ENCODE measurements at regions not wholly inside any gene's neighbourhood (a gene's known extent, or its start where the extent isn't known, plus 50 kb on each side); places are given as distances from the start of the nearest gene placed in this dataset.

DNA sequence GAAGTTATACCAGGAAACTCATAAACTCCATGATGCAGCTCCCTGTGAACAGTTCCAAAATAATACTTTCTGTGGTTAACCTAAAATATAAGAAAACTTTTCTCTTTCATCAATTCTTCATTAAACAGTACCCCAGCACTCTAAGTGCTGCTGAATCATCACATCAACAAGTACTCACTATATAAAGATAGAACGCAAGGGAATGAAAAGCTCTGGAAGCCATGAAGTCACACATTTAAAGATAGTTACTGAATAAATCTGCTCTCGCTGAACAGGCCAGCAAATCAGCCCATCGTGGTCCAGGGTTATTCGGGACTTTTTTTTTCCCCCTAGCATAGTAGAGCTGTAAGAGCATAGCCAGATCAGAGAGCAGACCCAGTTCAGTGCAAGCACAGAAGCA lies 254.3 kb downstream of the IPMK start:
- no peak for DNase-seq (ENCODE audit: low spot score)

GRCh38 chr10:58010073-58010702 lies 257.5 kb downstream of the IPMK start:
- DNase-seq (ENCODE audit: low spot score), result no peak

DNA sequence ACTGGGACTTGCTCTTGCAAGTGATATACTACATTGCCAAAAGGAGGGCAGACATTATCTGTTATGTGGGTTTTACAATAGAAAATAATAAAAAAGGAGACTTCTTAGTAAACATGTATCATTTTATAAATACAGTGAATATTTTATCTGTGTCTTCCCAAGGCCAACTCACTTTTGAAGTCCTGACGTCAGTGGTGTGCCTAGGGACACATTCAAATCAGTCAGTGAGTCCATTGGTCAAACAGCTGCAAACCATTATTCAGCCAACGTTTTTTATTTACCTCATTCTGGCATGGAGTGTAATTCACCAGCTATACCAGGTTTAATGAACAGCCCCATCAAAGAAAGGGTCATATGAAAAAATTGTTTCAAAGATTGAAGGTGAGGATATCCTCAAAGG lies 263.7 kb downstream of the IPMK start:
- DNase-seq (ENCODE audit: low spot score), result no peak

GRCh38 chr10:58001159-58001558 lies 266.5 kb downstream of the IPMK start:
- no peak for DNase-seq (ENCODE audit: low spot score)

- DNase-seq (ENCODE audit: low spot score), result no peak
Observed at GRCh38 chr10:57996536-57996935, 271.2 kb downstream of the IPMK start.

GRCh38 chr10:57993302-57993701 lies 274.4 kb downstream of the IPMK start:
- DNase-seq (ENCODE audit: low spot score), result no peak

- peak; percentile 7 for DNase-seq (ENCODE audit: low spot score)
Observed at GRCh38 chr10:57992321-57993077, 275.2 kb downstream of the IPMK start.

GRCh38 chr10:57988964-57989363 lies 278.7 kb downstream of the IPMK start:
- no peak for DNase-seq (ENCODE audit: low spot score)

- no peak for DNase-seq (ENCODE audit: low spot score)
Observed at GRCh38 chr10:57987055-57987721, 280.5 kb downstream of the IPMK start.

DNA sequence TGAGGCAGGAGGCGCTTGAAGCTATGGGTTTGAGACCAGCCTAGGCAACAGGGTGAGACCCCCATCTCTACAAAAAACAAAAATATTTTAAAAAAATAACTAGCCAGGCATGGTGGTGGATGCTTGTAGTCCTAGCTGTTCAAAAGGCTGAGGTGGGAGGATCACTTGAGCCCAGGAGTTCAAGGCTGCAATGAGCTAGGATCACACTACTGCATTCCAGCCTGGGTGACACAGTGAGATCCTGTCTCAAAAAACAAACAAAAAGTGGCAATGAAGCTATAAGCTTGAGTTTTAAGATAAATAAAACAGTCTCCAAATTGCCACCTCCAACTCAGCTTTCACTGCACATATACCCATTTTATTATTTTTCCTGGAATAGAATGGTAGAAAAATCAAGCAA lies 281.3 kb downstream of the IPMK start:
- DNase-seq (ENCODE audit: low spot score), result no peak

GRCh38 chr10:57983281-57983791 lies 284.4 kb downstream of the IPMK start:
- no peak for DNase-seq (ENCODE audit: low spot score)

- DNase-seq (ENCODE audit: low spot score), result no peak
Observed at GRCh38 chr10:57982091-57982490, 285.6 kb downstream of the IPMK start.

- no peak for DNase-seq (ENCODE audit: low spot score)
Observed at GRCh38 chr10:57979956-57980355, 287.7 kb downstream of the IPMK start.

GRCh38 chr10:57979491-57979890 lies 288.2 kb downstream of the IPMK start:
- DNase-seq (ENCODE audit: low spot score), result no peak

DNA sequence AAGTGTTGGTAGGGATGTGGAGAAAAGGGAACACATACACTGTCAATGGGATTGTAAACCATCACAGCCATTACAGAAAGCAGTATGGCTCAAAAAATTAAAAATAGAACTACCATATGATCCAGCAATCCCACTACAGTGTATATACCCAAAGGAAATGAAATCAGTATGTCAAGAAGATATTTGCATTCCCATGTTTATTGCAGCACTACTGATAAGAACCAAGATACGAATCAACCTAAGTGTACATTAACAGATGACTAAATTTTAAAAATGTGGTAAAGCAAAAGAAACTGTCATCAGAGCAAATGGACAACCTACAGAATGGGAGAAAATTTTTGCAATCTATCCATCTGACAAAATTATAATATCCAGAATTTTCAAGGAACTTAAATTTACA lies 290.4 kb downstream of the IPMK start:
- no peak for DNase-seq (ENCODE audit: low spot score)

- DNase-seq (ENCODE audit: low spot score), result no peak
Observed at GRCh38 chr10:57973451-57973850, 294.2 kb downstream of the IPMK start.

- no peak for DNase-seq (ENCODE audit: low spot score)
Observed at GRCh38 chr10:57972783-57973182, 294.9 kb downstream of the IPMK start.

DNA sequence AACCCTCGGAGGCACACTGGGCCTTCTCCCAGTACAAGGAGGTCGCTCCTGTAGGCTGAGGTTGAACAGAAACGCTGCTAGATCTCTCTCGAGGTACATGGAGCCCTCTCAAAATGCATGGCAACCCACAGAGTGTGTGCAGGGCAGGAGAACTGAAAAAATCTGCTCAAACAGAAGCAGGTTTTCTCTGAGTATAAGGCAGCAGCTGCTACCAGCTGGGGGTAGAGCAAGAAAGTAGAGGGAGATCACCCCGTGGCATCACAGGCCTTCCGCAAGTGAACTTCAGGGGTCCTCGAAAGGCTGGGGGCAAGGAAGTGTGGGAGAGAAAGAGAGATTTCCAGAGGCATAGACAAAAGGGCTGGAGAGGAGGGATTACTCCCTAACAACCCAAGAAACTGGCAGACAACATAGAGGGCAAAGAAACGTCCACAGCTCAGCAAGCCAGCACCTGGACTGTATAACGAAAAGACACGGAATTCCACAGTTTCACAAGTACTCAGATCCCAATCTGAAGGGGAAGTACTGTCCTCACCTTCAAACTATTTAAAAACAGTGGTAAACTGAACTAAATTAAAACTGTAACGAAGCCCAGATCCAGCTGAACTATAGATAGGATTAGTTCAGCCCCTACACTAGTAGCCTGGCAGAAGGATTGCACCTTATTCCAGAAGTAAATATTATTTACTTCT lies 299.2 kb downstream of the IPMK start:
- no peak for DNase-seq (ENCODE audit: low spot score)

- DNase-seq (ENCODE audit: low spot score), result peak; percentile 80
Observed at GRCh38 chr10:57964351-57964750, 303.3 kb downstream of the IPMK start.

GRCh38 chr10:57963546-57963945 lies 304.1 kb downstream of the IPMK start:
- DNase-seq (ENCODE audit: low spot score), result no peak

DNA sequence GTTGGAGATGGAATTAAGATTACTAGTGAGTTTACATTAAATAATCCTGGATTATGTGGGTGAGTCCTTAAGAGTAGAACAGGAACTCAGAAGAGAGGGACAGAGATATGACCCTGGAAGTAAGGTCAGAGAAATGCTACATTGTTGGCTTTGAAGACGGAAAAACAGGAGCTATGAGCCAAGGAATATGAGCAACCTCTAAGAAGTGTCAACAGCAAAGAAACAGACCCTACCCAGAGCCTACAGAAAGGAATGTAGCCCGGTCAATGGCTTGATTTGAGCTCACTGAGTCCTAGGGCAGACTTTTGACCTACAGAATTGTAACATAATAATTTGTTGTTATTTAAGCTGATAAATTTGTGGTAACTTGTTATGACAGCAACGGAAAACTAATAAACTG lies 304.9 kb downstream of the IPMK start:
- DNase-seq (ENCODE audit: low spot score), result no peak

DNA sequence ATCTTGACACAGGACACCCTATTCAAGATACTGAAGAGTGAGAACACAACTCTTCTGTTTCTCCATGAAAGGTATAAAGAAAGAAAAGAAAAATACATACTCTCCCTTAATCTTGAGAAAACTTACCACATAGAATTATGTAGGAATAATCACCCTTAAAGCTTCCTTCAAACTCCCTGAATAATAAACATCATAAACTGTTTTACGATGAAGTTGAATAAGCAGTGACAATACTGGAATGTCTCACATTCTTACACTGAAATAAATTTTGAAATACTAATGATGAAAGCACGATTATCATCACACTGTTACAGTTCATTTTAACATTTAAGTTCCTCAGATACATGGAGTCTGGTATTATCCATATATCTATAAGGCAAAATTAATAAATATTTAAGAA lies 306.2 kb downstream of the IPMK start:
- no peak for DNase-seq (ENCODE audit: low spot score)

DNA sequence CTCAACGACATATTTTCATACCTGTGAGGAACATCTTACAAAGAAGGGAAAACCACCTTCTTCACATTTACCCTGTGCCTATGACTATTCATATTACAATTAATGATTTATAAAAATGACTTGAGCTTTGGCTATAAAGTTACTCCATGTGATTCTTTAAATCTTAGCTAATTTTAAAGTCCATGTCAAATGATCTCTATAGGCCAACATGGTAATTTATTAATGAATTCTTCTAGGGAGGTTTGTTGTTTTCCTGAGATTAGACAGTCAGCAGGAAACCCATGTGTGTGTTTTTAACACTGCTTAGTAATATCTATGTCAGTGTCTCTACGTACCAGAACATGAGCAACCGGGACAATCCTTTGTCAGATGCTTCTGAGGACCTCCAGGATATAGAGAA lies 307.3 kb downstream of the IPMK start:
- DNase-seq (ENCODE audit: low spot score), result no peak
